HG03342 (cell line): ENCODE measurements at regions not wholly inside any gene's neighbourhood (a gene's known extent, or its start where the extent isn't known, plus 50 kb on each side); places are given as distances from the start of the nearest gene placed in this dataset.
"Not testable (repeated sequence)": the region's sequence is repeated elsewhere in the genome, so short reads cannot be mapped to it uniquely, and the experiment has no call there.

Experiments
- ATAC-seq: cut with Tn5 transposase; IDR thresholded peaks from one replicate; pipeline ENCODE4 v1.9.1; 2021; ENCODE audit warnings: mild to moderate bottlenecking, moderate library complexity; ENCODE audit not compliant: unreplicated experiment

- not testable (repeated sequence) for ATAC-seq
Observed at GRCh38 chr1:221285458-221286210, 406.4 kb downstream of the HLX start.

- ATAC-seq, result no peak
Observed at GRCh38 chr1:221286399-221286798, 407.2 kb downstream of the HLX start.

- no peak for ATAC-seq
Observed at GRCh38 chr1:221289103-221289502, 409.9 kb downstream of the HLX start.

GRCh38 chr1:221290669-221291068 is 411.4 kb downstream of the HLX start:
- no peak for ATAC-seq

- no peak for ATAC-seq
Observed at GRCh38 chr1:221291113-221291512, 411.9 kb downstream of the HLX start.

GRCh38 chr1:221292652-221293051 is 413.4 kb downstream of the HLX start:
- ATAC-seq, result no peak

GRCh38 chr1:221294242-221294641 is 415.0 kb downstream of the HLX start:
- ATAC-seq, result no peak

- ATAC-seq, result no peak
Observed at GRCh38 chr1:221302357-221302756, 423.1 kb downstream of the HLX start.

GRCh38 chr1:221302810-221303209 is 423.6 kb downstream of the HLX start:
- no peak for ATAC-seq

GRCh38 chr1:221303623-221304022 is 424.4 kb downstream of the HLX start:
- no peak for ATAC-seq

- no peak for ATAC-seq
Observed at GRCh38 chr1:221306239-221306638, 427.0 kb downstream of the HLX start.

GRCh38 chr1:221308534-221309511 is 429.6 kb downstream of the HLX start:
- ATAC-seq, result no peak

- ATAC-seq, result no peak
Observed at GRCh38 chr1:221309723-221310122, 430.5 kb downstream of the HLX start.

GRCh38 chr1:221310180-221310579 is 430.9 kb downstream of the HLX start:
- no peak for ATAC-seq

- ATAC-seq, result no peak
Observed at GRCh38 chr1:221315330-221315729, 426.6 kb downstream of the DUSP10 start.

GRCh38 chr1:221316491-221317056 is 425.3 kb downstream of the DUSP10 start:
- ATAC-seq, result no peak

- ATAC-seq, result no peak
Observed at GRCh38 chr1:221317537-221317936, 424.4 kb downstream of the DUSP10 start.

- no peak for ATAC-seq
Observed at GRCh38 chr1:221327954-221328353, 413.9 kb downstream of the DUSP10 start.

- no peak for ATAC-seq
Observed at GRCh38 chr1:221328371-221328770, 413.5 kb downstream of the DUSP10 start.

- no peak for ATAC-seq
Observed at GRCh38 chr1:221331273-221332183, 410.4 kb downstream of the DUSP10 start.
